Fibroblast of the aortic adventitia (primary cell): ENCODE measurements at regions not wholly inside any gene's neighbourhood (a gene's known extent, or its start where the extent isn't known, plus 50 kb on each side); places are given as distances from the start of the nearest gene placed in this dataset.
A peak's percentile ranks its signal among the peaks of the same experiment; 100 is the strongest.

ENCODE experiments used
- DNase-seq: peaks from one replicate; pipeline ENCODE4 v3.0.0-alpha.2; 2010; ENCODE audit warnings: low read depth
- H3K4me3 ChIP-seq: 2 replicates; pipeline ENCODE4 v1.5.1; 2011; ENCODE audit warnings: low read depth, mild to moderate bottlenecking, control low read depth, low read length, moderate library complexity
- TF ChIP-seq, protein P1 (sequence below): IDR thresholded peaks from 2 replicates; pipeline ENCODE4 v1.5.1; 2011; ENCODE audit warnings: mild to moderate bottlenecking, low read length, control low read depth, inconsistent platforms; ENCODE audit not compliant: insufficient read depth

DNA sequence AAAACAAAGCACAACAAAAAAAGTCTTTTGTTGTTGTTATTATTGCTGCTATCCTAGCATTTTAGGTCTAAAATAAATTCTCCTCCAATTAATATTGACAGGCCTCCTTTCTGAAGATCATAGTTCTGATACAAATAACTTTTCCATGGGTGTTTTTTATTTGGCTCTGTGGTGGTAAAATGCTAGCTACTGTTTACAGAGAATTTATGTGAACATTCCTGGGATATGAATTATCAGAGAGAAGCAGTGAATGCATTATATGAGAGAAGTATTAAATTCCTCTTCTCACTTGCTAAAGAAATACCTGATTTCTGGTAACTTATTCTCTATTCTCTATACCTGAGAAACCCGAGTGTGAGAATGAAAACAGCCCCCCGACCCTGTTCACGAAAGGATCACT lies 57.5 kb upstream of the TMCO5A start:
- DNase-seq: no peak
- no peak overlapping the region for H3K4me3 ChIP-seq
- TF ChIP-seq, protein P1, sequence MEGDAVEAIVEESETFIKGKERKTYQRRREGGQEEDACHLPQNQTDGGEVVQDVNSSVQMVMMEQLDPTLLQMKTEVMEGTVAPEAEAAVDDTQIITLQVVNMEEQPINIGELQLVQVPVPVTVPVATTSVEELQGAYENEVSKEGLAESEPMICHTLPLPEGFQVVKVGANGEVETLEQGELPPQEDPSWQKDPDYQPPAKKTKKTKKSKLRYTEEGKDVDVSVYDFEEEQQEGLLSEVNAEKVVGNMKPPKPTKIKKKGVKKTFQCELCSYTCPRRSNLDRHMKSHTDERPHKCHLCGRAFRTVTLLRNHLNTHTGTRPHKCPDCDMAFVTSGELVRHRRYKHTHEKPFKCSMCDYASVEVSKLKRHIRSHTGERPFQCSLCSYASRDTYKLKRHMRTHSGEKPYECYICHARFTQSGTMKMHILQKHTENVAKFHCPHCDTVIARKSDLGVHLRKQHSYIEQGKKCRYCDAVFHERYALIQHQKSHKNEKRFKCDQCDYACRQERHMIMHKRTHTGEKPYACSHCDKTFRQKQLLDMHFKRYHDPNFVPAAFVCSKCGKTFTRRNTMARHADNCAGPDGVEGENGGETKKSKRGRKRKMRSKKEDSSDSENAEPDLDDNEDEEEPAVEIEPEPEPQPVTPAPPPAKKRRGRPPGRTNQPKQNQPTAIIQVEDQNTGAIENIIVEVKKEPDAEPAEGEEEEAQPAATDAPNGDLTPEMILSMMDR: no peak

GRCh38 chr15:37877851-37878741 lies 56.3 kb upstream of the TMCO5A start:
- H3K4me3 ChIP-seq: no peak overlapping the region
- peak; percentile 83 for DNase-seq
- TF ChIP-seq, protein P1: no peak

- no peak overlapping the region for H3K4me3 ChIP-seq
- peak; percentile 79 for DNase-seq
- TF ChIP-seq, protein P1: peak; percentile 86
These were observed 54.2 kb upstream of the TMCO5A start for GRCh38 chr15:37880009-37880834.

DNA sequence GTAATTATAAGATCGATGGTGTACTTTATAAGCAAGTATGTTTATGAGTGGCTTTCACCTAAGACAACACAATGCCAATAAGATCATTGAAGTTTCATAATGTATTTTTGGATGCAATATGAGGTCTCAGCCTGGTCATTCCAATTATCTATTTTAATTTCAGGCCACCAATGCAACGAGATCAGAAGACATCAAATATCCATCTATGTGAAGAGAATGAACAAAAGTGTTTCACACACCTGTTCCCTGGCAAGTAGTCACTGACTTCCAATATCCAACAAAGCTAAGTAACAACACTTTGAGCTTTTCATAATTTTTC lies 53.6 kb upstream of the TMCO5A start:
- TF ChIP-seq, protein P1: no peak
- H3K4me3 ChIP-seq: no peak overlapping the region
- no peak for DNase-seq

- TF ChIP-seq, protein P1: no peak
- DNase-seq: no peak
- no peak overlapping the region for H3K4me3 ChIP-seq
These were observed 53.0 kb upstream of the TMCO5A start for GRCh38 chr15:37881237-37882013.

DNA sequence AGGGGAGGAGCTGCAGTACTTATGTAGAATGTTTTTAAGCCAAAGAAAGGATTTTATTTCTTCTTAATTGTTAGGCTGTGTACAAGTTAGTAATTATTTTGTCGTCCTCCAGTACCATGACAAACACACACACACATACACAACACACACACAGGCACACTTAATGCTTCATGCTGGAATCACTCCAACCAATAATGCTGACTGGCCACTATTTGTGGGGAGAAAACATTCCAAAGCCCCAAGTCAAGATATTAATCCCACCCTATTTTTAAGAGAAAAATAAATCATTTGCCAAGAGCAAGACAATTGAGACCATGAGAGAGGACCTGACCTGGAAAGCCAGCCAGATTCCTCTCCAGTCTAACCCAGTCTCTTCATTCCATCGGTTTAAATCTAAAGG lies 51.8 kb upstream of the TMCO5A start:
- TF ChIP-seq, protein P1: no peak
- H3K4me3 ChIP-seq: no peak overlapping the region
- DNase-seq: no peak
